Activated CD4-positive, alpha-beta T cell treated with anti-CD3 and anti-CD28 coated beads, Interleukin-2, amount 10 ng/mL, durations not matched to agents 7 days and 5 days (primary cell): ENCODE measurements at regions not wholly inside any gene's neighbourhood (a gene's known extent, or its start where the extent isn't known, plus 50 kb on each side); places are given as distances from the start of the nearest gene placed in this dataset.

Experiments
- CTCF ChIA-PET: fragments of 350-600 bp; sonication (Branson Sonifier 250); formaldehyde crosslinking; loops from one replicate; lab custom pipeline; 2021; ENCODE audit warnings: antibody characterized with exemption; lab: Charles Lee
- POLR2A ChIA-PET: fragments of 350-600 bp; sonication (Branson Sonifier 250); formaldehyde crosslinking; loops from one replicate; lab custom pipeline; 2021; ENCODE audit warnings: antibody characterized with exemption; lab: Charles Lee
- DNase-seq: peaks from one replicate; pipeline ENCODE4 v3.0.0-alpha.2; 2020
- H3K27ac Mint-ChIP-seq: one replicate; pipeline ENCODE4 v1.8.0; 2021; ENCODE audit warnings: mild to moderate bottlenecking, moderate library complexity, mixed read lengths
- H3K27me3 Mint-ChIP-seq: one replicate; pipeline ENCODE4 v1.8.0; 2021; ENCODE audit warnings: mixed read lengths
- H3K36me3 Mint-ChIP-seq: one replicate; pipeline ENCODE4 v1.8.0; 2021; ENCODE audit warnings: low read depth, mixed read lengths
- H3K4me1 Mint-ChIP-seq: one replicate; pipeline ENCODE4 v1.8.0; 2021; ENCODE audit warnings: mixed read lengths
- H3K4me3 Mint-ChIP-seq: one replicate; pipeline ENCODE4 v1.8.0; 2021; ENCODE audit warnings: mild to moderate bottlenecking, moderate library complexity, mixed read lengths
- H3K9me3 Mint-ChIP-seq: one replicate; pipeline ENCODE4 v1.8.0; 2021; ENCODE audit warnings: mixed read lengths

DNA sequence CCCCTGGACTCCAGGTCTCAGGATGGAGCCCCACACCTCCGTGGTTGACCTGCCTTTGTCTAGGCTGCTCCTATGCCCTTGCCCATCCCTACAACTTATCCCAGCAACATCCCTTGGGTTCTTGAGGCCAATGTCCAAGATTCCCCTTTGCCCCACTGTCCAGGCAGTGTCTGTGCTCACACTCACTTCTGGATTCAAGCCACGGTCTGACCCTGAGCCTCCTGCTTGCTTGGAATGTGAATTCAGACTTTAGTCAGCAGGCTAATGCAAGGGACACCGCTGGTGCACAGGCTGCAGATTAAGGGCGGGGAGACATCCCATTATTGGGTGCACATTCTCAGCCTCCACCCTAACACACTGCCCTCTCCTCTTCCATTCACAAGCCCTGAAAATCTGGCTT is 154.1 kb downstream of the WNT5A start:
- no peak overlapping the region for H3K4me3 Mint-ChIP-seq
- no peaks in the 10 kb centered on the region for H3K27me3 Mint-ChIP-seq
- peaks cover 5% of the 10 kb centered on the region for H3K9me3 Mint-ChIP-seq
- DNase-seq, result no peak
- no peak overlapping the region for H3K27ac Mint-ChIP-seq
- no peaks in the 10 kb centered on the region for H3K4me1 Mint-ChIP-seq
- H3K36me3 Mint-ChIP-seq, result no peaks in the 10 kb centered on the region
- POLR2A ChIA-PET, result no interaction called here
- CTCF ChIA-PET, result no interaction called here

DNA sequence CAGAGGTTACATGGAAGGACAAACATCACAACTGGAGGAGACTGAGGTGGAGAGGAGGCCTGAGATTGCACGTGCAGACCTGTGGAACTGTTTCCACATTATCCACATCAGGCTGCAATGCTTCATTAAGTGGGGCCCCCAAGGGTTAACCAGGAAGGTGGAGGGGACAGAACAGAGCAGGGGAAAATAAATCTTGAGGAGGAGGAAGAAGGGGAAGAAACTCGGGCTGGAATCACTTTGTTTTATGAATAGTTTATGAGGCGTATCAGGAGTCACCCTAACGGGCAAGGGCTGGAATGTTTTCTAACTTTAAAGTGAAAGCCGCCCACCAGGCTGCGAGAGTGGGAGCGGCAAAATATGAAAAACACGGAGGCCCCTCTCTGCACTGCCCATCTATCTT is 154.9 kb downstream of the WNT5A start:
- no peaks in the 10 kb centered on the region for H3K27me3 Mint-ChIP-seq
- H3K36me3 Mint-ChIP-seq, result no peaks in the 10 kb centered on the region
- no peak overlapping the region for H3K27ac Mint-ChIP-seq
- POLR2A ChIA-PET, result no interaction called here
- no peak overlapping the region for H3K4me3 Mint-ChIP-seq
- CTCF ChIA-PET, result interaction anchor here (0.6 kb wide), 1 partner anchor 423 kb away, joined by 5 read pairs; no protein-coding TSS in a partner anchor
- H3K9me3 Mint-ChIP-seq, result peaks cover 5% of the 10 kb centered on the region
- no peaks in the 10 kb centered on the region for H3K4me1 Mint-ChIP-seq
- DNase-seq, result no peak

DNA sequence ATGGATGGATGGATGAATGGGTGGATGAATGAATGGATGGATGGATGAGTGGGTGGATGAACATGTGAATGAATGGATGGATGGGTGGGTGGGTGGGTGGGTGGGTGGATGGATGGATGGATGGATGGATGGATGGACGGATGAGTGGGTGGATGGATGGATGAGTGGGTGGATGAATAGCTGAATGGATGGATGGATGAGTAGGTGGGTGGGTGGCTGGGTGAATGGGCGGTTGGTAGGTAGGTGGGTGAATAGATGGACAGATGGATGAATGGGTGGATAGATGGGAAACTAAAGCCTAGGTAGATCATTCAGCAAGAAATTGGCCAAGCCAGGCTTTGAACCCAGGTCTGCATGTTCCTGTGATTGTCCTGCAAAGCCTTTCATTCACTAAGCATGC is 155.6 kb downstream of the WNT5A start:
- H3K36me3 Mint-ChIP-seq, result no peaks in the 10 kb centered on the region
- no peak overlapping the region for H3K27ac Mint-ChIP-seq
- no peaks in the 10 kb centered on the region for H3K27me3 Mint-ChIP-seq
- H3K4me1 Mint-ChIP-seq, result no peaks in the 10 kb centered on the region
- H3K4me3 Mint-ChIP-seq, result no peak overlapping the region
- peaks cover 5% of the 10 kb centered on the region for H3K9me3 Mint-ChIP-seq
- DNase-seq, result no peak
- ChIA-PET CTCF (no interaction called here), POLR2A (no interaction called here)

DNA sequence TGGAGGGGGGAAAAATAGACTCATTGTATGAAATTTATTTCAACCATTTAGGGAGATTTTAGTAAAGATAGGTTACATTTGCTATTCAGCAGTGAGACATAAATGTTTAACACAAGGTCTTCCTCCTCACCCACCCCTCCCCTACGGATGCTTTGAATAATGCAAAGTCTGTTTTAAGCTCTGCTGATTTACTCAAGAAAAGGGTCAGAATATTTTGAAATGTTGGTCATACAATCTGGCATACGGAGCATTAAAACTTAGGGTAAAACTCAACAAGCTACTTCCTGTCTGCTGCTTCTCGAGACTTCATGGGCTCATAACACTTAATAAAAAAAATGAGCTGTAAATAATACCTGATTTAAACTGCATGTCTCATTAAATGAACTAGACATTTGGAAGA is 156.3 kb downstream of the WNT5A start:
- POLR2A ChIA-PET, result no interaction called here
- Mint-ChIP-seq H3K4me1 (no peaks in the 10 kb centered on the region), H3K9me3 (peaks cover 5% of the 10 kb centered on the region), H3K27ac (no peak overlapping the region), H3K27me3 (no peaks in the 10 kb centered on the region), H3K36me3 (no peaks in the 10 kb centered on the region), H3K4me3 (no peak overlapping the region)
- DNase-seq, result no peak
- CTCF ChIA-PET, result interaction anchor here (0.7 kb wide), 1 partner anchor 1305 kb away, joined by 3 read pairs; no protein-coding TSS in a partner anchor

DNA sequence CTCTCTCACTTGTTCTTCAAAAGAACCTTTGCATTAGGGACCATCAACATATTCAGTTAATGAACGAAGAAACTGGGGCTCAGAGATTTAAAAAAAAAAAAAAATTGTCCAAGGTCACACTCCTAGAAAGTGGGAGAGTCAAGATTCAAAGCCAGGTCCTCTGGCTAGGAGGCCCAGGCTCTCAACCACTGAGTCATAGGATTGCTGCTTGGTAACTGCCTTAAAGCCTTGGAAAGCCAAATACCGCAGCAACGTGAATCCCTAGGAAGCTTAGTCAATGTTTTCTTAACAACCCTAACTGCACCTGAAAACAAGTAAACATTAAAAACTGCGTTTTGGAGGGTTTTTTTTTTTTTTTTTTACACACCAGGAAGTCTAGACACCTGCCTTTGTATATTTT is 156.8 kb downstream of the WNT5A start:
- Mint-ChIP-seq H3K4me1 (no peaks in the 10 kb centered on the region), H3K36me3 (no peaks in the 10 kb centered on the region), H3K27me3 (no peaks in the 10 kb centered on the region), H3K4me3 (no peak overlapping the region), H3K27ac (no peak overlapping the region), H3K9me3 (peaks cover 5% of the 10 kb centered on the region)
- DNase-seq, result no peak
- ChIA-PET POLR2A (no interaction called here), CTCF (interaction anchor here (0.7 kb wide), 1 partner anchor 1305 kb away, joined by 3 read pairs; no protein-coding TSS in a partner anchor)

DNA sequence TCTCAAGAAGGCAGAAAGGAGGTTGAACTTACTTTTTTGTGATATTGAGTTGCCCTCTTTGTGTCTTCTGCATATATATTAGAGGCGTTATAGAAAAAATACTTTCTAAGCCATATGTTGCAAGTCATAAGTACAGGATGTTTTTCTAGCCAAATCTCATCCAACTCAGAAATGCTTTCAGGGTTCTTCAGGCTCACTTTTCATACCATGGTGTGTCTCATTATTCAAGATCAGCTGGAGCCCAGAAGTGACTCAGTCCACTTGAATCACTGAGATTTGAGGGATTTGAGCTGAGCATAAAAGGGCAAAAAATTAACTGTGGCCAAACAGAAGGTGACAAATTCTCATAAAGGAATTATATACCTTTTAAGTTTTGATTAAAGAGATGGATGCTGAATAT is 157.3 kb downstream of the WNT5A start:
- POLR2A ChIA-PET, result no interaction called here
- Mint-ChIP-seq H3K27ac (no peak overlapping the region), H3K36me3 (no peaks in the 10 kb centered on the region), H3K4me1 (no peaks in the 10 kb centered on the region), H3K27me3 (no peaks in the 10 kb centered on the region), H3K9me3 (peaks cover 5% of the 10 kb centered on the region), H3K4me3 (no peak overlapping the region)
- CTCF ChIA-PET, result interaction anchor here (0.7 kb wide), 1 partner anchor 1304 kb away, joined by 3 read pairs; no protein-coding TSS in a partner anchor
- no peak for DNase-seq

DNA sequence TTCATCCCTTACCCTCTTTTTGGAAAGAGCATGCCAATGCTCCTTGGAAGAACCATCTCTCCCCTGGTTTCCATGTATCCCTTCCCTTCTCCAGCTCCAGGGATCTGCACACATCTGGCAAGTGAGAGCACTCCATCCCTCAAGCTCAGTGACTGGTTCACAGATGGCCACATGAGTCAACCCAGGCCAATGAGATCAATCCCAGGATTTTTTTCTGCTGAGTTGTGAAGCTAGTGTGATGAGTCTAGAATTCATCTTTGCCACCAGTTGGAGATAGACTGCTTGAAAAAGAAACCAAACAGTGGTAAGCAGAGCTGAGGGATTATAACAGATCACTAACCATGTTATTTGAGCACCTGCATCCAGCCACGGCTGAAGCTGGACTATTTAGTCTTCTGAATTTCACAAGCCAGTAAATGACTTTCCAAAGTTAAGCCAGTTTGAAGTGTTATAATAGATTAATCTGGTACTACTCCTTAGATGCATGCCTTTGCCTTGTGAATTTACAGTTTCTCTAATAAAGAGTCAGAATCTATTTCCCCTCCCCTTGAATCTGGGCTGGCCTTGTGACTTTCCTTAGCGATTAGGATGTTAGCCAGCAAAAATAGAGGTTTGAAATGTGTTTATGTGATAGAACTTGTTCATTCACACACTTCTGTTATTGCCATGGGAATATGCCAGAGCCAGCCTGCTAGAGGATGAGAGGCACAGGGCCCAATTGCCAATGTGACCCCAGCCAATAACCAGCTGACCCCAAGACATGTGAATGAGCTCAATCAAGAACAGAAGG is 159.8 kb downstream of the WNT5A start:
- POLR2A ChIA-PET, result interaction anchor here (0.6 kb wide), 1 partner anchor 767 kb away, joined by 4 read pairs; no protein-coding TSS in a partner anchor
- H3K4me1 Mint-ChIP-seq, result no peaks in the 10 kb centered on the region

DNA sequence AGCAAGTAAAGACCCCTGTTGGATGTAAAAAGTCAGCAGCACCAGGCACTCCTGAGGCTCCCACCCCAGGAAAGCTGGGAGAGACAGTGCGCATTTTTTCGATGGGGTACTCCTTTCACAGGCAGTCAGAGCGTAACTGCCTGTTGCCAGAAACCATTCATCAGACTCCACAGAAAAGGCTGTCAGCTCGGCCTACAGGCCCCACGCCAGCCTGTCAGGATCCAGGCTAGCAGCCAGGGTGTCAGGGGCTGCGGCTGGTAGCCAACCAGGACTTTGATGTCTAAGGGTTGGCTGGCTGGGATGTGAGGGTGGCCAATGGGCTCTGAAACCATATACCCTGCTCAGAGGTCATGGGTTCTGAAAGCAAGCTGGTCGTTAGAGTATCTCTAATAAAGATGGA is 164.5 kb downstream of the WNT5A start:
- DNase-seq, result no peak
- CTCF ChIA-PET, result no interaction called here
- Mint-ChIP-seq H3K27ac (no peak overlapping the region), H3K4me3 (no peak overlapping the region), H3K9me3 (peaks cover 4% of the 10 kb centered on the region), H3K36me3 (no peaks in the 10 kb centered on the region), H3K4me1 (no peaks in the 10 kb centered on the region), H3K27me3 (no peaks in the 10 kb centered on the region)
- POLR2A ChIA-PET, result no interaction called here

More for the DNA sequence above, 159.8 kb downstream of the WNT5A start:
- peaks cover 5% of the 10 kb centered on the region for H3K9me3 Mint-ChIP-seq
- H3K4me3 Mint-ChIP-seq, result no peak overlapping the region
- H3K27ac Mint-ChIP-seq, result no peak overlapping the region
- H3K27me3 Mint-ChIP-seq, result no peaks in the 10 kb centered on the region
- DNase-seq, result no peak
- no peaks in the 10 kb centered on the region for H3K36me3 Mint-ChIP-seq
- CTCF ChIA-PET, result no interaction called here

DNA sequence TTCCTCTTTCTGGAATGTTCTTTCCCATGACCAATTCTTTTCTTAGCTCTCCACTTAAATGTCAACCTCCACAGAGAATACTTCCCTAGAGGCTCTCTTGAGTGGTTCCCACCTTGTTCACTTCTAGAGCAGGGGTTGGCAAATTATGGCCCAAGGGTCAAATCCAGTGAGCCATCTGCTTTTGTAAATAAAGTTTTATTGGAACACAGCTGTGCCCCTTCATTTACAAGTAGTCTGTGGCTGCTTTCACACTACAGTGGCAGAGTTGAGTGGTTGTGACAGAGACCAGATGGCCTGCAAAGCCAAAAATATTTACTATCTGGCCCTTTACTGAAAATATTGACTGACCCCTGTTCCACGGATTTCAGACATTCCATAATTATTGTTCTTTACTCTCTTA is 166.2 kb downstream of the WNT5A start:
- H3K36me3 Mint-ChIP-seq, result no peaks in the 10 kb centered on the region
- POLR2A ChIA-PET, result no interaction called here

DNA sequence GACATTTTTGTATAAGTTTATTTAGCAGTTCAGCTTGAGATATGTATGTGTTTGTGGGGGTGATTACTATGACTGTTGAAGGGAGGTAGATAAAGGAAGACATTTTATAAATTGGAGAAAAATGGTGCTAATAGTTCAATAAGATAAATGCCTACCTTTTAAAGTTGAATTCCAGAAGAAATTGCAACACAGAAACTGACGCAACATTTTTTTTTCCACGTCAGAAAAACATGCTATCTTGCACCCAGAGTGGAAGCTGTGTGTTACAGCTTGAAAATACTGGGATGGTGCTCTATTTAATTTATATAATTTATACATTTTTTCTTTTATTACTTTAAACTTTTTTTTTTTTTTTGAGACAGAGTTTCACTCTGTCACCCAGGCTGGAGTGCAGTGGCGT is 171.7 kb downstream of the WNT5A start:
- Mint-ChIP-seq H3K9me3 (peaks cover 2% of the 10 kb centered on the region), H3K4me3 (no peak overlapping the region), H3K27me3 (no peaks in the 10 kb centered on the region), H3K27ac (no peak overlapping the region), H3K4me1 (no peaks in the 10 kb centered on the region), H3K36me3 (no peaks in the 10 kb centered on the region)
- ChIA-PET CTCF (interaction anchor here (0.6 kb wide), 1 partner anchor 71 kb away, joined by 4 read pairs; no protein-coding TSS in a partner anchor), POLR2A (no interaction called here)
- no peak for DNase-seq

More for the DNA sequence above, 166.2 kb downstream of the WNT5A start:
- Mint-ChIP-seq H3K4me1 (no peaks in the 10 kb centered on the region), H3K27me3 (no peaks in the 10 kb centered on the region), H3K9me3 (peaks cover 4% of the 10 kb centered on the region), H3K4me3 (no peak overlapping the region), H3K27ac (no peak overlapping the region)
- no peak for DNase-seq
- CTCF ChIA-PET, result no interaction called here

DNA sequence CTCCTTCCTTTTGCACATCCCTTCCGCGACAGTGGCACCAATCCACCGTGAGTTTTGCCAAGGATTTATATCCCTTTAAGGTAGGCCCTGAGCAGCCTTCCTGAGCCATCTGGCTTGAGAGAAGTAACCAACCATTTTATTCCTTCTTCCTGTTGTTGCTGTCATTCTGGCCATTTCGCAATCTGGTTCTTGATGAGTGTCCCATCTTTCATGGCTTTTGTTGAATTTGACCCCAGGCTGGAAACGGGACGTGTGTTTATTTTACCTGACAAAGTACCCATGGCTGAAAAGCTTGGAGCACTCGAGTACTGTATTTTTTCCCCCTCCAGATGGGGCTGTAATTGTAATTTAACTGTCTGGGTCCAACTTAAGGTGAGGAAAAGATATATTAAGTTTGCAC is 173.4 kb downstream of the WNT5A start:
- ChIA-PET CTCF (no interaction called here), POLR2A (no interaction called here)
- H3K27me3 Mint-ChIP-seq, result no peaks in the 10 kb centered on the region
- DNase-seq, result no peak
- H3K4me3 Mint-ChIP-seq, result no peak overlapping the region
- H3K36me3 Mint-ChIP-seq, result no peaks in the 10 kb centered on the region
- H3K4me1 Mint-ChIP-seq, result no peaks in the 10 kb centered on the region
- no peak overlapping the region for H3K27ac Mint-ChIP-seq
- H3K9me3 Mint-ChIP-seq, result peaks cover under 1% of the 10 kb centered on the region

DNA sequence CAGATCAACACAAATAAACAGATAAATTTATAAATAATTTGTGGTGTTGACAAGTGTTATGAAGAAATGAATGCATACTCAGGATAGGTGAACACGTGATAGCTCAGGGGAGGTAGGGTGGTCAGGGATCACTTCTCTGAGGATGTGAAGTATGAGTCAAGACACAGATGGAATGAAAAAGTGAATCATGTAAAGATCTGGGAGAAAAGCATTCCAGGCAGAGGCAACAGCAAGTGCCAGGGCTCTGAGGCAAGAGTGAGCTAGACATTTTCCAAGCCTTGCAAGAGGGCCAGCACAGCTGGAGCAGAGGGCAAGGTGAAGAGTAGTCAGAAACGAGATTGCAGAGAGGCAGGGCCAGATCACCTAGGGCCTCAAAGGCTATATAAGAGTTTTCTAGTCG is 177.8 kb downstream of the WNT5A start:
- DNase-seq, result no peak
- ChIA-PET POLR2A (no interaction called here), CTCF (no interaction called here)
- H3K27ac Mint-ChIP-seq, result no peak overlapping the region
- no peaks in the 10 kb centered on the region for H3K27me3 Mint-ChIP-seq
- no peak overlapping the region for H3K4me3 Mint-ChIP-seq
- no peaks in the 10 kb centered on the region for H3K4me1 Mint-ChIP-seq
- no peaks in the 10 kb centered on the region for H3K36me3 Mint-ChIP-seq
- H3K9me3 Mint-ChIP-seq, result no peaks in the 10 kb centered on the region

DNA sequence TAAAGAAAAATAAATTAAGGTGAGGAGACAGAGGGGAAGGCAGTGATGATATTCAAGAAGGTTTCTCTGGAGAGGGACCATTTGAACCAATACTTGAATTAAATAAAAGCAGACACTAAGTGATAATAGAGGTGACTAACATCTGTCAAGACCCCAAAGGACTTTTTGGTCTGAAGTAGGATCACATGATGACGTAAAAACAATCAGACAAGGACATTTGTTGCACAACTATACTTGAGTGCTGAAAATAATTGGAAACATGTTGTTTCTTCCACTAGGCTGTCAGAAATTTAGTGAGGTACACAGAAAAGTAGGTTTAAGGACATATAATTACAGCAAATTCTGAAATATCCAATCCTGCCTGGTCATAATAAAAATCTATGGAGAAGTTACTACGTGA is 179.5 kb downstream of the WNT5A start:
- no peaks in the 10 kb centered on the region for H3K36me3 Mint-ChIP-seq
- no peaks in the 10 kb centered on the region for H3K4me1 Mint-ChIP-seq
- no peak overlapping the region for H3K27ac Mint-ChIP-seq
- ChIA-PET POLR2A (no interaction called here), CTCF (no interaction called here)
- H3K4me3 Mint-ChIP-seq, result no peak overlapping the region
- DNase-seq, result no peak
- no peaks in the 10 kb centered on the region for H3K9me3 Mint-ChIP-seq
- no peaks in the 10 kb centered on the region for H3K27me3 Mint-ChIP-seq
